HG02885 (cell line): ENCODE measurements at regions not wholly inside any gene's neighbourhood (a gene's known extent, or its start where the extent isn't known, plus 50 kb on each side); places are given as distances from the start of the nearest gene placed in this dataset.

Experiments used
- ATAC-seq: cut with Tn5 transposase; IDR thresholded peaks from one replicate; pipeline ENCODE4 v1.9.1; 2021; ENCODE audit warnings: mild to moderate bottlenecking; ENCODE audit not compliant: unreplicated experiment, poor library complexity

- no peak for ATAC-seq
These were observed 268.9 kb downstream of the UACA start for GRCh38 chr15:70494517-70494851.

DNA sequence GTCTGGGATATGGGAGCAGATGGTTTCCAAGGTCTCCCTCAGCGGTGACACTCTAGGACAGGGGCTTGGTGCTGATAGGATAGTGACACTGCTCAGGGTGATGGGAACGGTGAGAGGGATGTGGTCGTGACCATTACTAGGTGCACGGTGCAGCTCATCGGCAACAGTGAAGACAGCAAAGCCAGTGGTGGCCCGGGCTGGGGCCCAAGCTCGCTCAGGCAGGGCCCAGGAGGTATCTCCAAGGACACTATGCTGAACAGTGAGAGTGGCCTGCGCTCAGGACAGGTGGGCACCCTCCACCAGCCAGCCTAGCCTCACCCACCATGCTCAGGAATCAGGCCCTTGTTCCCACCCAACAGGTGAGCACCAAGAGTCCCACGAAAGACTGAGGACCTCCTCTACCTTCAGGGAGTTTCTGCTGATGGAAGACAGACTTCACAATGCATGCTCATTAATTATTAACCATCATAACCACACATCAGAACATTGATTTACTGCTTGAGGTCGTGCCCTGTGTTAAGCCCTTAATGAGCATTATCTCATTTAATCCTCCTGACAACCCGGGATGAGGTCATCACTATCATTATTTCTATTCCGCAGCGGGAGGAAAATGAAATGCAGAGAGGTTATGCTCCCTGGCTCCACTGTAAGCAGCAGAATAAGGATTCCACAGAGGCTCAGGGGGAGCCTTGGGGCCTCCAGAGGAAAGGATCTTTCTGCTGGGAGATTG, 269.4 kb downstream of the UACA start:
- ATAC-seq: no peak

GRCh38 chr15:70493376-70493775, 270.0 kb downstream of the UACA start:
- no peak for ATAC-seq

DNA sequence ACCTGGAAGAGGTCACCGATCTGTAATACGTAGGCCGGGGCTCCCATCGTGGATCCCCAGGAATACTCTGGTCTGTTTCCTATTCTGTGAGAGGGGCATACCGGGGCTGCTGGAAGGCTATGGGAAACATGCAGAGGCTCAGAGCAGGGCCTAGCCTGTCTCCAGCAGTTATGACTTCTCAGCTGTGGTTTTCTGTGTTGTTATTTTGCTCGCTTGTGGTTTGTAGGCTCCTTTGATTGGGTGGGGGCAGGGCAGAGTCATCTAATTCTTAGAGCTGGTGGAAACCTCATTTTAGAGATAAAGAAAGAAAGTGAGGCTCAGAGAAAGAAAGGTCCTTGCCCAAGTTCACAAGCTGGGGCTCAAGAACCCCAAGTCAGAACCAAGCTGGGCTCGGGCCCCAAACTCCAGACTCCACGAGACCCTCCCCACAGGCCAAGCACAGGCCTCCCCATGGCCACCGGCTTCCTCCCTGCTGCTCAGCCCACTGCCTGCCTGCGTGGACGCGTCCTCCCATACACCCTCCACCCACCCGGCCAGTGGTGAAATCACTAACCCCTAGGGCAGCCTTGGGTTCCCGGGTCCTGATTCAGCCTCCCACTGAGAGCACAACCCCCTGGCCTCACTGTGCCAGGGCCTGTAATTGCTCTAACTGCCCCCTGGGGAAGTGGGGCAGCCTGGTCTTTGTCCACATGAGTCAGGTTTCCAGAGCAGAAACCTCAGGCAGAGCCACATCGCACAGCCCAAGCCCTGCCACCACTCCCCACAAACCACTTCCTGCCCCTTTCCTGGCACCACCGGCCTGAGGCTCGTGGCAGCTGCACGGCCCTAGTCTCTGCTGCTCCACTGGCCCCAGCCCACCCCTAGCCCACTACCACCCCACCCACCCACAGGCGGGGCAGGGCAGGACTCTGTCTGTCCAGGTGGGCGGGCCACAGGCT, 270.8 kb downstream of the UACA start:
- peak; percentile 50 for ATAC-seq

DNA sequence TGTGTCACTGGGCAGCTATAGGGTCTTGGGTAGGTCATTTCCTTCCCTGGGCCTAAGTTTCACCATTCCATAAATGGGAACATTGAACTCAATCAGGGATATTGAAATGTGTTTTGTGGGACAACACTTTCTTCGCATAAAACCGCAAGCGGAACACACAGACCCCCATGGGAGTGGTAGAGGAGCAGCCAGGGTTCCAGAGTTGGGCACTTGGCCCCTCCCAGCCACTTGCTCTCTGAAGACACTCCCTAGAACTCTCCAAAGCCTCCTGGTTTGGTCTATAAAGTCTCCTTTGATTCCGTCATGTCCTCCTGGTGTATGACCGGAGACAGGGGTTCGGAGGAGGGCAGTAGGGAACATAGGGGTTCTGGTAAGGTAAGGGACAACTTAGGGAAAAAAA, 271.7 kb downstream of the UACA start:
- no peak for ATAC-seq

DNA sequence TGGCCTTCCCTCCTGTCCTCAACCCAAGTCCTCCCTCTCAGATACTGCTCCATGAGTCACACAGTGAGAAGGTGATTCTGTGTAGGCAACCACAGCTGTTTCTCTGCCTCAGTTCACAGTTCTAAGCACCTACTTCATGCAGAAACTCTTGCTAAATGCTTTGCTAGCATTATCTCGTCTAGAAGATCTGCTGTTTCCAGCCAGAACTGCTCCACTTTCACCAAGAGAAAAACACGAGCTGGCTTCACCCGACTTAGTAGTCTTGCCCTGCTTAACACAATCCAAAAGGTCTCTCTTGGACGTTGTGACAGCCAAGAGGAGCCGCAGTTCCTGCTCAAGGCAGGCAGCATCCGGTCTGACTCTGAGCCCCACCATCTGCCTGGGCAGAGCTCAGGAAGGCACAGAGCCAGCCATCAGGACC, 272.1 kb downstream of the UACA start:
- ATAC-seq: no peak

DNA sequence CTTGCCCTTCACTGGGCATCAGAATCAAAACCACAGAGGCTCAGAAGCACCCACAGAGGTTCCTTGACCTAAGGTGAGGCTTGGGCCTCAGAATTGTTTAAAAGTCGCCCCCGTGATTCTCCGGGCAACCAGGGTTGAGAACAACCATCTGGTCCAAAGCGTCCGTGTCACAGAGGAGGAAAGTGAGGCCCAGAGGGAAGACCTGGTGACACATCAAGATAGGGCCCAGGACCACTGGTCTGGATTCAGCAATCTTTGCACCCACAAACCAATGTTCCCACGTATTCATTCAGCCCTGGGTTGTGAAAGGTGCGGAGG, 272.6 kb downstream of the UACA start:
- no peak for ATAC-seq

DNA sequence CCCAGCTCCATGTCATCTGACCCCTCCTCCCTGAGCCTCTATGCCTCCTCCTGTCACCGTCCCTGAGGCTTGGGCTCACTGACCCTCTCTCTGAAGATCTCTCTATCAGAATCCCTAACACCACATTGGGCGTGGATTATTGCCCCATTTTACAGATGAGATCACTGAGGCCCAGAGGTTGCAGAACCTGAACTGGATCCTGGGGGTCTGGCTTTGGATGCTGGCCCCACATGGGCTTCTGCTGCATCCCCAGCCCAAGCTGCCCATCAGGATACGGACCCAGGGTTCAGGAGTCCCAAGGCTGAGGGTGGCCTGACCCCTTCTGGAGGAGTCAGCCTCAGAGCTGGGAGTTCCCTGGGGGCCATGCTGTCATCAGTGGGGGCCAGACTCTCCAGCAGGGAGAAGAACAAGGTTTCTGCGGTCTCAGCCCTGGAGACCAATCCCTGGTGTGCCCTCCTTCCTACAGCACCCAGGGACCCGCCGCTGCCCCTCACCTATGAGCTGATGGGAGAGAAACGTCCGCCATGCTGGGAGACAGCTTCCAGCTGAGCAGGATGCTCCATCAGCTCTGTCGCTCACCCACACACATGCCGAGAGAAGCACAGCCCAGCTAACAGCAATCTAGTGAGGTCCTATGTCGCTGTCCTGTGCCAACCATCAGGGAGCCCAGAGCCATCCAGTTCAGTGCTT, 273.1 kb downstream of the UACA start:
- ATAC-seq: no peak

DNA sequence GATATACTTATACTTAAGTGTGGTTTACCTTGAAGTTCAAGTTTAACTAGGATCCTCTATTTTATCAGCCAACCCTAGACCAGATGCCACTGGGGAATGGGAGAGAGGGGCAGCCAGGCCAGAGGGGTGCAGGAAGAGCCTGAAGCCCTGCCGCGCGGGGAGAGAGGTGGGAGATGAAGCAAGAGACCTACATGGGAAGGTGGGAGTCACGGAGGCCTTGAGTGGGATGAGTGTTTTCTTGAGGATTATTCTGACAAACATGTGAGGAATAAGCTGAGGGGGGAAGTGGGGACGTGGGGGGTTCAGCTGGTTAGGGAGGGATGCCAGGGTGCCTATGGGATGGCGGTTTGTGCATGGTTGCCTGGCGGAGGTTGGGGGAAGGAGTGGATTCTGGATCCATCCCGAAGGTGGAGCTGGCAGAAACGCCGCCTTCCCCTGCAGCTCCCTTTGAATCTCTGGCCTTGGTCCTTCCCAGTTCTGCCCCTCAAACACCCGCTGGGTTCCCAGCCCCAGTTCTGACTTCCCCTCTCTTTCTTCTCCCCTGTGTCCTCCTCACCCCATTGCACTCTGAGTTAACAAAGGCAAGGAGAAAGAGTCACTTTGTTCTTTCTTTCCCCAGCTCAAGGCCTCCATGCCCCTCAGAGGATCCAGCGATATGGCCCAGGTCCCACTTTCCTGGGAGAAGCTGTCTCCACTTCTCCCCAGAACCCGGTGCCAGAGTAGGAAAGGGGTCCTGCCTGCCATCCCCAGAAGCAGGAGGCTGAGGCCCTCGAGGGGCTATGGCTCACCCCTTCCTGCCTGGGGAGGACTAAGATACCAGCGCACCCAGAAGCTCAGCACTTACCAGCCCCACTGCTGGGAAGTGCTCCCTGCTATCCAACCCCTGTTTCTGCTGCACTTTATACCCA, 274.2 kb downstream of the UACA start:
- no peak for ATAC-seq

DNA sequence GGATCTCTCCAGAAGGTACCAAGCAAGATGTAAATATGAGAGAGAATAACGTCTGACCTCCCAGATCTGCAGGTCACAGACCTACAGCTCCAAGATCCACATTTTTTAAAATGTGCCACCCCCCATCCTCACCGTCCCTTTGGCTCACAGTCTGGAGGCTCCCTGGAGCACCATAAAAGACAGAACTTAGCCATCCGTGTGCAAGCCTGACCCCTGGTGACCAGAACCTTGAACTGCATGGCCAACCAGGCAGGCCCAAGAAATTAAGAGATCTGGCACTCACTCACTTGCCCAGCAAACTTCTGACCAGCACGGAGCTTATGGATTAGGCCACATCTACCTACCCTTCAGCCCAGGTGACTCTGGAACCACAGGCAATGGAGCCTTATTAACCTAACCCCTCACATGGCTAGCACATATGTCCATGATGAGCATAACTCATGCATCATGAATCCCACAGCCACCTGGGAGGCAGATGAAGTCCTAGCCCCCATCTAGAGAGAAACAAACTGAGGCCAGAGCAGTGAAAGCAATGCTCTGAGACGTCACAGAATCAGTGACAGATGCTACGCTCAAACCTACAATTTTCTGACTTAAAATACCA, 275.3 kb downstream of the UACA start:
- ATAC-seq: no peak

- no peak for ATAC-seq
These were observed 276.0 kb downstream of the UACA start for GRCh38 chr15:70487387-70487740.

DNA sequence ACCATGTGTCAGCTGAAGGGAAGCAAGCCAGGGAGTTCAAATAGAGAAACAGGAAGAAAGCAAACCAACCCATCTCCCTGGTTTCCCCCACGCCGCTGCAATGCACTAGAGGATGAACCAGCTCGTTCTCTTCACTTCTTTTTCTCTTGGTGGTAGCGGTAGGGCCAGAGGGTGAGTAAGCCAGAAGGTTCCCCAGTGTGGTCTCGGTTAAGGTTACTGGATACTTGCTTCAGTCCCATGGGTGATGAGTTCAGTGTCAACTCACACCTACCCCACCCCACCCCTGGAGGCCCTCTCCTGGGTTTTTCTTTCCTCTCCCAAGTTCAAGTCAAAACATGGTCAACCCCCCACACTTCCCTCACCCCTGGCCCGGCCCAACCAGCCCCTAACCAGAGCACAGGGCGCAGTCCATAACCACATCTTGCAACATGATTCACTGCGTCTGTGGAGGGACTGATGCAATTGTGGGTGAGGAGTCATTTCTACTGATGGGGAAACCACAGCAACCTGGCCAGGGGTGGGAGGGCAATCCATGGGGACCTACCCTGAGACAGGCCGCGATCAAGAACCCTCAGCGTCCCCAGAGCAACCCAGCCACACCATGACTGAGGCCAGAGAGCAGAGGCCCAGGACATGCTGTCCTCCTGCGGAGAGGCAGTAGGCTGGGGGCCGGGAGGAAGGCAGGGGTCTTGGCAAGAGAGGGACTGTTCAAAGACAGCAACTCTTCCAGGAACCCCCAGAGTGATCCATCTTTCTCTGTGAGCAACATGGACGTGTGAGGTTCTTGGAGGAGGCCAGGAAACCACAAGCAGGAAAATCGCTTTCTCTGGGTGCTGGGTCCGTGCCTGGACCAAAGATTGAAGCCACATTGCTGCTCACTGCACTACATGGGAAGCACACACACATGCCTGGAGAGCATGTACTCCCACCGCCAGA, 276.6 kb downstream of the UACA start:
- ATAC-seq: peak; percentile 71

GRCh38 chr15:70486012-70486411, 277.3 kb downstream of the UACA start:
- no peak for ATAC-seq

DNA sequence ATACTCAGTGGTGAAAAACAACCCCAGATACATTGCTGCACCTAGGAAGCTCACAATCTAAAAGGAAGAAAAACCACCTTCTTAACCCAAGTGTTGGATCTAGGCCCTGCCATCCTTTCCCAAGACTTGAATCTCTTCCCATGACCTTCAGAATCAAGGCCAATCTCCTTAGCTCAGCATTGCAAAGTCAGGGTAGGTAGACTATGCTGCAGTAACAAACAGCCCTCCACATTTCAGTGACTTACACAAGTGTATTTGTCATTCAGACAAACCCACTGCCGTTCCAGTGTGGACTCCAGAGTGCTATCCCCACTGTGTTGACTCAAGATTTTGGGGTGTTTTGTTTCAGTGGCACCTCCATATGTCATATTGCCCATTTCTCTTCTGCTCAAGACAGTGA, 278.4 kb downstream of the UACA start:
- no peak for ATAC-seq

- no peak for ATAC-seq
These were observed 279.8 kb downstream of the UACA start for GRCh38 chr15:70483513-70483912.

DNA sequence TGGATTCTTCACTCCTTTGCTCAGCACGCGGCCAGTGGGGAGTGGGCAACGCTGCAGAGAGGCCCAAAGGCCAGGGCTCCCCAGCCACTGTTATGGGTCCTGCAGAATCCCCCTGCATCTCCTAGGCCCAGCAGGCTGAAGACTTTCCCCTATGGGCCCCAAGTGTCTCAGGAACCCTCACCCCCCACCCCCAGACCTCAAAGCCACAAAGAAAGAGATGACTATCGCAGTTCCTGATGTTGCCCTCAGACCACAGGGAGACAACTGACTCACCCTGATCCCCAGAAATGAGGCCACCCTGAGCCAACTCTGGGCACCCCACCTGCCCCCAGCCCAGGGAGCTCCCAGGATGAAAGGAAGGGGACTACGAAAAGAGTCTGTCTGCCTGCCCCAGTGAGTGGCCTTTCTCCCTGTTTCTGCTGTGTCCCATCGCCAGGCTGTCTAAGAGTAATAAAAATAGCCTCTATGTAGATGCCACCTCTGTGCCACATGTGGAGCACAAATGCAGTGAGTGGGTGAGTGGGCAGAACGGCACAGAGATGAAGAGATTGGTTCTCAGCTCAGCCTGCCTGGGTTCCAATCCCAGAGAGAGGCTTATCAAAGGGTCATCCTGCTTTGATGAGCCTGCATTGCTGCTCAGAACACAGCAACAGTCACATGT, 283.0 kb downstream of the UACA start:
- no peak for ATAC-seq

- no peak for ATAC-seq
These were observed 283.6 kb downstream of the UACA start for GRCh38 chr15:70479785-70480184.

GRCh38 chr15:70479056-70479455, 284.3 kb downstream of the UACA start:
- no peak for ATAC-seq
